Vagina (tissue), 2 donors: ENCODE measurements at regions not wholly inside any gene's neighbourhood (a gene's known extent, or its start where the extent isn't known, plus 50 kb on each side); places are given as distances from the start of the nearest gene placed in this dataset.

Source experiments
- DNase-seq, 2 donors: peaks; one replicate each; pipeline ENCODE4 v3.0.0-alpha.2; 2017; ENCODE audit errors: extremely low spot score in 2 of 2
- H3K27ac ChIP-seq: fragments of 200-600 bp; sonication (generic); one replicate; pipeline ENCODE4 v1.5.1; 2019
- H3K27me3 ChIP-seq: fragments of 200-600 bp; sonication (generic); one replicate; pipeline ENCODE4 v1.5.1; 2019
- H3K36me3 ChIP-seq, 2 donors: fragments of 200-600 bp; sonication (generic); one replicate each; pipeline ENCODE4 v1.5.1; 2017 to 2019
- H3K4me1 ChIP-seq: fragments of 200-600 bp; sonication (generic); one replicate; pipeline ENCODE4 v1.5.1; 2019
- H3K4me3 ChIP-seq, 2 donors: fragments of 200-600 bp; sonication (generic); 1 replicate in 1 of 2; 2 replicates in 1 of 2; pipeline ENCODE4 v1.5.1; 2016 to 2019
- H3K9me3 ChIP-seq: fragments of 200-600 bp; sonication (generic); one replicate; pipeline ENCODE4 v1.5.1; 2019
- POLR2A ChIP-seq, 2 donors: fragments of 450-650 bp; IDR thresholded peaks; one replicate each; pipeline ENCODE4 v1.6.1; 2017; ENCODE audit warnings: antibody characterized with exemption in 2 of 2, mild to moderate bottlenecking in 2 of 2, moderate library complexity in 2 of 2
- POLR2AphosphoS5 ChIP-seq, 2 donors: sonication (generic); formaldehyde crosslinking; IDR thresholded peaks; one replicate each; pipeline ENCODE4 v1.9.0; 2017; ENCODE audit warnings: antibody characterized with exemption in 2 of 2, mild to moderate bottlenecking in 2 of 2, low read depth in 1 of 2; ENCODE audit not compliant: insufficient read depth in 1 of 2
- intact Hi-C: fragments of 100-400 bp; cut with DNase I; formaldehyde crosslinking; loops from one replicate; pipeline ENCODE4 v1.15.1; 2023
- TF ChIP-seq, protein P1 (sequence below), 3 experiments: fragments of 450-650 bp in 2 of 3; fragments of 200-600 bp in 1 of 3; sonication (generic) in 1 of 3; IDR thresholded peaks; one replicate each; pipeline ENCODE4 v1.5.1; 2017 to 2019; ENCODE audit warnings: antibody characterized with exemption in 3 of 3, mild to moderate bottlenecking in 2 of 3, moderate library complexity in 2 of 3

DNA sequence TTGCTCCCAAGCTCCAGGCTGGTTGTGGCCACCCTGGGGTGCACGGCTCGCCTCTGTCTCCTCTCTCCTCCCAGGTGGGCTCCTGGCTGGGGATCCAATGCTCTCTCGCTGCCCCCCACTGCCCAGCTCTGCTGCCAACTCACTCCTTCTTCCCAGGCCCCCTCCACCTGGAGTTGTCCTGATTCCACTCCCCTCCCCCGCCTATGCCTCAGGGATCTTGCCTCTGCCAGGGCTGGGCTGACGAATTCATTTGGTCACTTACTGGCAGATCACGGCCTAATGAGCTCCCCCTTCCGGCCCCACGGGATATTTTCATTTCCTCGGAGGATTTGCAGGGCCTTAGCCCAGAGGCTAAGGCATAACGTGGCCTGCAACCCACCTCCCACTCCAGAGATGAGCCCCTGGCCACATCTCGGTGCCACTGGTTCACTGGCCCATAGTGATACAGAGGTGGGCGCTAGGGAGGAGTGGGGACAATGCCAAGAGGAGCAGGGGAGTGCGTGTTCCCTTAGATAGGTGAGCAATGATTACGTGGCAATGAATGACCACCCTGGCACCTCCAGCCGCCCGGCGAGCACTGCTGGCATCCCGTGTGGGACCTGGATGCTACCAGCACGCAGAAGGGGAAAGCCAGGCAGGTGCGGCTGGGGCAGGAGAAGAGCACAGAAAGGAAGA lies 344.6 kb upstream of the SHH start:
- Histone ChIP-seq H3K36me3 (no peaks in the 10 kb centered on the region), H3K4me3 (no peak overlapping the region), H3K4me1 (no peaks in the 10 kb centered on the region), H3K27ac (no peak overlapping the region), H3K27me3 (no peaks in the 10 kb centered on the region), H3K9me3 (no peaks in the 10 kb centered on the region)
- peak; percentile 40 to 79 for DNase-seq
- TF ChIP-seq POLR2A (IDR thresholded peaks at IDR 0.05), result no peak
- TF ChIP-seq POLR2AphosphoS5 (IDR thresholded peaks at IDR 0.05; ENCODE audit: insufficient read depth in 1 of 2, low read depth in 1 of 2), result no peak
- TF ChIP-seq, protein P1, sequence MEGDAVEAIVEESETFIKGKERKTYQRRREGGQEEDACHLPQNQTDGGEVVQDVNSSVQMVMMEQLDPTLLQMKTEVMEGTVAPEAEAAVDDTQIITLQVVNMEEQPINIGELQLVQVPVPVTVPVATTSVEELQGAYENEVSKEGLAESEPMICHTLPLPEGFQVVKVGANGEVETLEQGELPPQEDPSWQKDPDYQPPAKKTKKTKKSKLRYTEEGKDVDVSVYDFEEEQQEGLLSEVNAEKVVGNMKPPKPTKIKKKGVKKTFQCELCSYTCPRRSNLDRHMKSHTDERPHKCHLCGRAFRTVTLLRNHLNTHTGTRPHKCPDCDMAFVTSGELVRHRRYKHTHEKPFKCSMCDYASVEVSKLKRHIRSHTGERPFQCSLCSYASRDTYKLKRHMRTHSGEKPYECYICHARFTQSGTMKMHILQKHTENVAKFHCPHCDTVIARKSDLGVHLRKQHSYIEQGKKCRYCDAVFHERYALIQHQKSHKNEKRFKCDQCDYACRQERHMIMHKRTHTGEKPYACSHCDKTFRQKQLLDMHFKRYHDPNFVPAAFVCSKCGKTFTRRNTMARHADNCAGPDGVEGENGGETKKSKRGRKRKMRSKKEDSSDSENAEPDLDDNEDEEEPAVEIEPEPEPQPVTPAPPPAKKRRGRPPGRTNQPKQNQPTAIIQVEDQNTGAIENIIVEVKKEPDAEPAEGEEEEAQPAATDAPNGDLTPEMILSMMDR (IDR thresholded peaks at IDR 0.05), result no peak
- intact Hi-C loops, result no loop called here

DNA sequence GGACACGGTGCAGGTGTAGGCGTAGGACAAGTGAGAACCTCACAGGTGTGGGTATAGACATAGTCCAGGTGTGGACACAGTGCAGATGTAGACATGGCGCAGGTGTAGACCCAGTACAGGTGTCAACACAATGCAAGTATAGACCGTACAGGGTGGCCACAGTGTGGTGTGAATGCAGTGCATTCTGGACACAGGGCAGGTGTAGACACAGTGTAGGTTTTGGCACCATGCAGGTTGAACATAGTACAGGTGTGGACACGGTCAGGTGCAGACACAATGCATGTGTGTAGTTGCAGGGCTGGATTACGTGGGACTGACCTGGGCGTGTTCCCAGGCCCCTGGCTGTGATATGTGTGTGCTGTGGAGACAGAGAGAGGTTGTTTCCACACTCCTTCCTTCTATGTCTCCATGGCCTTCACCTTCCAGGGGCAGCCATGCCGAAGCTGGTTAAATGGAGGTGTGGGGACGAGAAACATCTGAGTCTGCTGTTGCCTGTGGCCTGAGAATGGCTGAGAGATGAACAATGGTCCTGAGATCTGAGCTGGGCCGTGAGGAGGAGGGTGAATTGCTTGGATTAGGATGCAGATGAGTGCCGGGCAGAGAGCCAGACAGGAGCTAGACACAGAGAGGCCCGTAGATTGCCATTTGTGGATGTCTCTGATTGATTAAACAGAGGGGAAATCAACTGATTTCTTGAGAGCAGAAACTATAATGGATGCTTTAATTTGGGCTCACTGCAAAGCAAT lies 343.9 kb upstream of the SHH start:
- TF ChIP-seq POLR2AphosphoS5 (IDR thresholded peaks at IDR 0.05; ENCODE audit: insufficient read depth in 1 of 2, low read depth in 1 of 2), result no peak
- Histone ChIP-seq H3K4me3 (no peak overlapping the region), H3K4me1 (no peaks in the 10 kb centered on the region), H3K36me3 (no peaks in the 10 kb centered on the region), H3K27ac (no peak overlapping the region), H3K9me3 (no peaks in the 10 kb centered on the region), H3K27me3 (no peaks in the 10 kb centered on the region)
- DNase-seq, result peak; percentile 46 to 60
- intact Hi-C loops, result no loop called here

DNA sequence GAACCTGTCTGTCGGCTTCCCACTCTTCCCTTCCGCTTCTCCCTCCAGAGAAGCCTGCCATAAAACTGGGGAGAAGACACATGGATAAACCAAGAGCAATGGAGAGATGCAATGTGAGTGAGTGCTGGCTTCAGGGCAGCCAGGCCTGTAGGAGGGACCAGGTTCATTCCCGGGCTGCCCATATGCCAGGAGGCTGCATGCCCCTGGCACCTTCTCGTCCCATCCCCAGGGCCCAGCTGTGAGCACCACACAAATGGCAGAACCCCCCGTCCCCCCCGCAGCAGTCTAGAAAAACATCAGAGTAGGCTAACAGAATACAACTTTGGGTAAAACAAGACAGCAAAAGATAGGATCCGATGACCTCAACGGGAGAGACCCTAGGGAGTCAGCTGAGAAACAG lies 341.3 kb upstream of the SHH start:
- Histone ChIP-seq H3K27me3 (no peaks in the 10 kb centered on the region), H3K4me3 (no peak overlapping the region), H3K9me3 (no peaks in the 10 kb centered on the region), H3K27ac (no peak overlapping the region), H3K4me1 (no peaks in the 10 kb centered on the region), H3K36me3 (no peaks in the 10 kb centered on the region)
- DNase-seq, result peak; percentile 31 to 52
- TF ChIP-seq, protein P1 (IDR thresholded peaks at IDR 0.05), result no peak
- TF ChIP-seq POLR2AphosphoS5 (IDR thresholded peaks at IDR 0.05; ENCODE audit: insufficient read depth in 1 of 2, low read depth in 1 of 2) (no peak), POLR2A (IDR thresholded peaks at IDR 0.05) (no peak)
- intact Hi-C loops, result no loop called here

DNA sequence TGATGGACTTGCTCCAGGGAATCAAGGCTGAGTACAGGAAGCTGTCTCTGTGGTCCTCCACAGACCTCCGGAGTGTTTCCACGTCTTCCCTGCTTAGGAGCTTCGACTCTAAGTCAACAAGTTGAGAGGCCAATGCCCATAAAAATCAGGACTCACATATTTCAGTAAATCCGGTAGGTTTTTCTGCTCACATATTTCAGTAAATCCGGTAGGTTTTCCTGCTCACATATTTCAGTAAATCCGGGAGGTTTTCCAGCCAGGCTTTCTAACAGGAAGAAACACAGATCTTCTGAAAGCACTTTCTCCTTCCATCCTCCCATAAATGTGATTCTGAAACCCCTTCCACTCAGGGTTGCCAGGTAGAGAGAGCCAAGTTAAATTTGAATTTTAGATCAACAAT lies 340.1 kb upstream of the SHH start:
- H3K36me3 ChIP-seq, result no peaks in the 10 kb centered on the region
- peak in 1 of 2 donors; percentile 25 for DNase-seq
- no peak overlapping the region for H3K27ac ChIP-seq
- TF ChIP-seq POLR2A (IDR thresholded peaks at IDR 0.05) (no peak), POLR2AphosphoS5 (IDR thresholded peaks at IDR 0.05; ENCODE audit: insufficient read depth in 1 of 2, low read depth in 1 of 2) (no peak)
- TF ChIP-seq, protein P1 (IDR thresholded peaks at IDR 0.05), result no peak
- H3K4me1 ChIP-seq, result no peaks in the 10 kb centered on the region
- intact Hi-C loops, result no loop called here
- H3K27me3 ChIP-seq, result no peaks in the 10 kb centered on the region
- no peaks in the 10 kb centered on the region for H3K9me3 ChIP-seq
- H3K4me3 ChIP-seq, result no peak overlapping the region

DNA sequence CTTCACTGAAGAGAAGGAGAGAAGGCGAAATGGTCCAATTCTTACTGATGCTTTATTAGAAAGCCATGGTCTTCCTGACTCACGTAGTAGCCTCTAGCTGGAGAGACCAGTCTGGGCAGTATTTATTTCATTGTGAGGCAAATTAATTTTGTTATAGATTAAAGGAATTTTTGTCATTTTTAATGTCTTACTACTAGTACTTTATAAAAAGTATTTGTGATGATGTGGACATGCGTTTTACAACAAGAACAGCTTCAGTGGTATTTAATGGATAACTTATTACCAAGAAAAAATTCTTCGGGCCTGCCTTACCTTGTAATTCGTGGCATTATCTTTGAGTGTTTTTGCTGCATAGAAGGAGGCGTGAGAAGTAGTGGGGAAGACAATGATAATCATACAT lies 339.4 kb upstream of the SHH start:
- no peaks in the 10 kb centered on the region for H3K27me3 ChIP-seq
- H3K4me3 ChIP-seq, result no peak overlapping the region
- no peaks in the 10 kb centered on the region for H3K9me3 ChIP-seq
- TF ChIP-seq POLR2AphosphoS5 (IDR thresholded peaks at IDR 0.05; ENCODE audit: insufficient read depth in 1 of 2, low read depth in 1 of 2), result no peak
- TF ChIP-seq, protein P1 (IDR thresholded peaks at IDR 0.05), result no peak
- no peak for DNase-seq
- H3K36me3 ChIP-seq, result no peaks in the 10 kb centered on the region
- intact Hi-C loops, result no loop called here
- no peaks in the 10 kb centered on the region for H3K4me1 ChIP-seq
- no peak overlapping the region for H3K27ac ChIP-seq
